Gastrocnemius medialis (tissue), 4 donors: ENCODE measurements at regions not wholly inside any gene's neighbourhood (a gene's known extent, or its start where the extent isn't known, plus 50 kb on each side); places are given as distances from the start of the nearest gene placed in this dataset.

Experiments used
- CTCF ChIP-seq, 5 experiments: fragments of 450-650 bp in 3 of 5; fragments of 200-600 bp in 2 of 5; sonication (generic) in 2 of 5; IDR thresholded peaks in 4 of 5; conservative IDR thresholded peaks in 1 of 5; 1 replicate in 4 of 5; 2 replicates in 1 of 5; pipeline ENCODE4 v1.5.1; 2016 to 2019; ENCODE audit warnings: antibody characterized with exemption in 5 of 5, mild to moderate bottlenecking in 3 of 5, moderate library complexity in 3 of 5
- POLR2A ChIP-seq, 2 donors: fragments of 450-650 bp; IDR thresholded peaks; one replicate each; pipeline ENCODE4 v1.6.1; 2017; ENCODE audit warnings: antibody characterized with exemption in 2 of 2, mild to moderate bottlenecking in 2 of 2, moderate library complexity in 2 of 2

GRCh38 chr5:27784317-27784716 is 745.9 kb upstream of the CDH9 start:
- TF ChIP-seq CTCF (IDR thresholded peaks at IDR 0.05 in 4 of 5, conservative IDR thresholded peaks at IDR 0.05 in 1 of 5) (no peak), POLR2A (IDR thresholded peaks at IDR 0.05) (no peak)
